Activated naive CD4-positive, alpha-beta T cell (primary cell): ENCODE measurements at regions not wholly inside any gene's neighbourhood (a gene's known extent, or its start where the extent isn't known, plus 50 kb on each side); places are given as distances from the start of the nearest gene placed in this dataset.

Experiments used
- DNase-seq, 4 experiments: peaks; one replicate each; lab custom pipeline; 2025; lab: John Stamatoyannopoulos, UW

DNA sequence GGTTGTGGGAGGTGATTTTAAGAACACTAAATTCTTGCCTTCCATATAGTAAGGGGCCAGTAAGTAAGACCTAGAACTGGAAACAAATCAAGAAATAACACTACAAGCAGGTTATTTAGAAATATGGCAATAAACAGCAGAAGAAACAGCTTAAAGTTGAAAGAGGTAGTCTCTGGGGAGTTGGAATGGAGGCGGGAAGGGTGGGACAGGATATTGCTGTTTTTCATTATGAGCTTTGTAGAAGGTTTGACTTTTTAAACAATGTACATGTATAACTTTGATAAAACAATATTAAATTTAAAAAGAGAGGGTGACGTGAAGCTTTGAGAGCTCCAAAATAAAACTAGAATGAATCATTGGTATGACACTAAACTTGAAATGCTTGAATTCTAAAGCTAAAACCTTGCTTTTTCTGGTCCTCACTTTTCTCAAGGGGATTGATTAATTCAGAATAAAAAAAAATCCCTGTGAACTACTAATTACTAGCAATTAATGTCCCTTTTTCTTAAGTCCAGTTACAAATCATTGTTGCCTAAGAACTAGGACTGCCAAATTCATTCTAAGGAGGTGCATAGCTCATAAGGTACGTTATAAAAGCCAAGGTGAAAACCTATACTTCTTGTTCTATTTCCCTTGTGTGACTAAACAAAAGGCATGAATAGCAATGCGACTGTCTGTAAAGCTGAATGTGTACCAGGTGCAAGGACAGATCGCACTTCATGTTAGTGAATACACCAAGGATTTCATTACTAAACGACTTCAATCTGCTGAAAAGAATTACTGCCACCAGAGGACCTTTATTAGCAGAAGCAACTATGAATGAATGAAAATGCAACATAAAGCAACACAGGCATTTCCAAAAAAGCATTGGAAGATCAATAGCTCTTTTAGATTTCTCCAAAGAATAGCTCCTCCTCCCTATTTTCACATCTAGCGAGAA, 177.5 kb downstream of the RBM43 start:
- no peak for DNase-seq

DNA sequence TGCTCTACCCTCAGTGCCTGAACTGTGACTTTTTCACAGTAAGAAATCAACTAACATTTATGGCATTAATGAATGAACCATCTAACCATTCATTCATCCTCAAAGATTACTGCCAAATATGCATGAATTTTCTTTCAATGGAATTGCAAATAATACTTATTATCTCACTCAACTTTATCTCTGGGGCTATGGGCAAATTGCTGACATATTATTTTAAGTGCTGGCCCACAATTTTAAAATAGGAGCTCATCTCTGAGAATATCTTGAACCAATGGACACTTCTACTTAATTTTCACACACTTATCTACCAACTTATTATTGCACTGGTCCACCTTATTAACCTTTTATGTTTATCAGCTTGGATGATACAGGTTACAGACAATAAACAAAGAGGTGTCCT, 182.8 kb downstream of the RBM43 start:
- no peak for DNase-seq

DNA sequence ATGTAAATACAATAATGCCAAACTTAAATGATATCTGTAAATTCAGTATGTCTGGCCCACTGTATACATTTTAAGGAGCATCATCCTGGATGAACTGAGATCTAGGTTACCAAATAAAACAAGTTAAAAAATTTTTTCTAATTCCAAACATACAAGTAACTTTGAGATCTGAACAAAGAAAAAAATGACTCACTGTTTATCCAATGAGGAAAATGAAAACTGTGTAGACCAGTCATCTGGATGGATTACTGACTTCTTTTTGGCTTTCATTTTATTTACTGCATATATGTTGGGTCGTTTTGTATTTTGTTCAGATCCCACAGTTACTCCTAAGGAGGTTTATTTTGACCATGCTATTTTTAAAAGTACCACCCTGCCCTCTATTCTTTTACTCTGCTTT, 189.8 kb downstream of the RBM43 start:
- DNase-seq: no peak

DNA sequence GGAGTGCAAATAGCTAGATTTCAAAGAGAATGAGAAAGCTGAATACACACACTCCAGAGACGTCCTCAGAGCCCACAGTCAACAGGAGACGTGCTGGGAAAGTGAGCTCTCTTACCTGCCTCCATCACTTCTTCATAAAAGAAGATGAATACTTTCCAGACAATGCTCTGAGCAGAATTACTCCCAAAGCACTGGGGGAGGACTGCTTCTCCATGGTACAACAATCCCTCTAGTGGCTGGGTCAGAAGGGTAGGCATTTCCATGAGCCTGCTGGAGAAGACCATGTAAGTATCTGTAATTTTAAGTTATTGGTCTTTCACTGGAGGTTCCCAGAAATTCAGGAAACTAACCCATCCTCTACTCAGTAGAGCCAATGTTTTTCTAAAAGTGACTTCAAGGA, 190.3 kb downstream of the RBM43 start:
- no peak for DNase-seq

DNA sequence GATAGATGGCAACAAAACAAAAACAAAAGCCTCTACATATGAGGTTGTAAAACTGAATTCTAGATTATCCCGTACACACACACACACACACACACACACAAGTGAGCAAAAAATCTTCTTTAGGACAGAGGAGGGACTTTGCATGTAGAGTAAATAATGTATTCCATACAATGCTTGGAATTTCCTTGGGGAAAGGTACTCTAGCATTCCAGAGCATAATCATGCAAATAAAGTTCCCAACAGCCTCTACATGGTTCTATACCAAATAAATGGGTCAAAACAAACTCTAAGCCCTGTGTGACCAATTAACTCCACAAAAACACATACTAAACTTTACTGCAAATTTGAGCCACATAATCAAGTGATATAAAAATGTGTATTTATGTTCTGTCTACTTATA, 191.4 kb downstream of the RBM43 start:
- DNase-seq: no peak

DNA sequence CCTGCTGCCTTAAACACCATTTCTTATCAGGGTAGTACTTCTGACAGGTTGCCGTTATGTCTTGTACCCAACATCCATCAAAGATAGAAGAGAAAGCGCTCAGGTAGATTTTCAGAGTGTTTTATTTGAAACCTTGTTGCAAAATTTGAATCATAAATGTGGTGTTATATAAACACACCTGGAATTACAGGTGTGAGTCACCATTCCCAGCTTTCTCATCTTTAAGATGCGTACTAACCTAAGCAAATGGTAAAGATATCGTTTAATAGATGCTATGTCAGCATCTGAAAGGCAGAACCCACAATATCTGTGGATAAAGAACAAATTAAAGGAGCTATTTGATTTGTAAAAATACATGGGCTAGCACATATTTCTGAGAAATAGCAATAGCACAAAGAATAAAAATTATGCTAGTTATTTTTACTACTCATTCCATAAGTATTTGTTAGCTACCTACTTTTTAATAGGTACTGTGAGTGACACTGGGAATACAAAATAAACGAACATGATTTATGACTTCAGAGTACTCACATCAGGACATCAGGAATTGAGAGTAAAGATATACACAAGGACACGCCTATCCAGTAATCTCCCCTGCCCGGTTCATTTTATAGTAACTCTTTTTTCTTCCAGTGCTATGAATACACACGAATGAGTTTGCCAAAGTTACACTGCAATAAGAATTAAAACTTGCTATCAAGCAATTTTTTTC, 193.8 kb downstream of the RBM43 start:
- no peak for DNase-seq

DNA sequence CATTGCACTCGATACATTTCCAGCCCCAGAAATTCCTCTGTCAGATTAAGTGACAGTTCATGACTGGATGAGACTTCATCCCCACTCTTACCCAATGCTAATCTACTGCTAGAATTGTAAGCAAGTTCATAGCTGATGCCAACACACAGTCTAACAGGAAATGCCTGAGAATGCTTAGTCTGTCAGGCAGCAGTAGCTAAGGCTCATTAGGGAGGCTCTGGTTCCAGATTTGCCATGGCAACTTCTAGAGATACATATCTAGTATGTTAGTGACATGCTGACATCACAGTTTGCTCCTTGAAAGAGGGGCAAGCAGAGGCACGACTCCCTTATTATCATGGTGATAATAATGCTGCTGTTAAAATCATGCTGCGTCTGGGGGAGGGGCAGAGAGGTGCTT, 198.4 kb downstream of the RBM43 start:
- DNase-seq: no peak

DNA sequence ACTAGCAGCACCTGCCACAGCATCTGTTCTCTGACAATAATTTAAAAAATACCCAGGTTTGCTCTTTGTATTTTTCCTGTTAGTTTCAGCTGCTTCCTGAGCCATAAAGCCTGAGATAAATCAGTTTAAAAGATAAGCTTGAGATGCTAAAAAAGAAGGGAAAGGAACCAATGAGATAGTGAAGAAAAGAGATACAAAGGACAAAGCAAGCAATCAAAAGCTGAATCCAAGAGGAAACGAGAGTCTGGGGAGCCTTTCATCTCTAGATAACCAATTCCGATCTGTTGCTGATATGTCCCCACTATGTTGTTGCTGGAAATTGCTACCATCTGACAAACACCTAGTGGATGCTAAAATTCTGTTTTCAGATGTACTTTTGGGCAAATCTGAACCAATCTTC, 201.4 kb downstream of the RBM43 start:
- no peak for DNase-seq

DNA sequence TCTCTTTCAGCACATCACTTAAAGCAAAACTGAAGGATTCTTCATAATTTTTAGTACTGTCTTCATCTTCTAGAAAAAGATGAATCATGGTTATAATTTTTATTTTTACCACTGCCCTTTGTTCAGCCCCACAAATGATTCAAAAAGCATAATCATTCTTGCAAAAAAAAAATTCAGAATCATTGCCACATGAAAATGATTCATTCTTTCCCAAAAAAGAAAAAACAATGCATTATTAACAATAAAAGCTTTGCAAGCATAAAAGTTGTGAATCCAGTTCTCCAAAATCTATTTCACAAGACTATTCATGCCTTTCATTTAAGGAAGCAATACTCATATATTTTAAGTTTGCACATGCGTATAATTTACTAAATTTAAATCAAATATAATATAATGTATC, 204.8 kb downstream of the RBM43 start:
- DNase-seq: no peak

DNA sequence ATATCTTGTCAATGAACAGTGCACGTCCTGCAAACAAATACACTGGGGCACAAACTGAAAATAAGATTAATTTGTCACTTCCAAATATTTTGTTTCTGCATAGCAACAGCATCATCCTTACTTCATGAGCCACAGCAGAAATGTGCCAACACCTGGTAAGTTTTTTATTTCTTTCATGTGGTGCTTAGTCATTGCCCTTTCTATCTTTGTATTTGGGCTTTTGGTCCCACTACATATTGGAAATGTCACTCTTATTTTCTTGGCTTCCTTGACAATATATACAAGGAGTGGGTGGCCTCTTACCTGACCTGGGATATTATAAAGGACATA, 208.0 kb downstream of the RBM43 start:
- no peak for DNase-seq

DNA sequence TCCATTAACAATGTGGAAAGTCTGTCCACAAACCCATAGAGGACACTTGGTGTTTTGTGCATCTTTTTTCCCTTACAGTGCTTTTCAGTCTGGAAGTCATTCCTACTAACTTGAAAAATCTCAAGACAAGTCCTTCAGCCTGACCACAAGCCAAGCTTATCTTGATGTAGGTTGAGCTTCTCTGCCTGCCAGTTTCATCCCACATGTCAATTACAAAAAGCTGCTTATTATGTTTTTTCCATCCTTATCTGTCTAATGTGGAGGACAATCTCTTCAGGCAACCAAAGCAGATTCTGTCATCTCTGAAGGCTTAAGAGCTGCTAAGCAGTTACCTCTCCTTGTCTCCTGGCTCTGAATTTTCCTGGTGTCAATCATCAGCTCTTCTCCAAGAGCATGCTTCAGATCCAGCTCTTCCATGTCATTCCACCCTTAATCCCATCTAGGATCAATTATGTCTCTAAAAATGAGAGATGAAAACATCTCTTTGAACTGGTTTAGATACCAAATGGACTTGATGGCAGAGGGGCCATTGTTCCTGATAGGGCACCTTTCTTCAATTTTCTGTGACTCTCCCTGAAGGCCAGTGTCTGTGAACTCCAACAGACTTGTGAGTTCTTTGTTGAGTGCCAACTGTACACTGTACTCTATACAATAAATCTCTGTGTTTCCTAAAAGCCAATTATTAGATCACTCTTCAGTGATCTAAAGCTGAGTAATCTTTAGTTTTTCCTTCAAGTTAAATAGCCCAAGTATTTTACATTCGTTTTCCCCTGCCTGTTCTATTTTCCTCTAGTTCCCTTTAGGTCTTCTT, 208.6 kb downstream of the RBM43 start:
- no peak for DNase-seq

DNA sequence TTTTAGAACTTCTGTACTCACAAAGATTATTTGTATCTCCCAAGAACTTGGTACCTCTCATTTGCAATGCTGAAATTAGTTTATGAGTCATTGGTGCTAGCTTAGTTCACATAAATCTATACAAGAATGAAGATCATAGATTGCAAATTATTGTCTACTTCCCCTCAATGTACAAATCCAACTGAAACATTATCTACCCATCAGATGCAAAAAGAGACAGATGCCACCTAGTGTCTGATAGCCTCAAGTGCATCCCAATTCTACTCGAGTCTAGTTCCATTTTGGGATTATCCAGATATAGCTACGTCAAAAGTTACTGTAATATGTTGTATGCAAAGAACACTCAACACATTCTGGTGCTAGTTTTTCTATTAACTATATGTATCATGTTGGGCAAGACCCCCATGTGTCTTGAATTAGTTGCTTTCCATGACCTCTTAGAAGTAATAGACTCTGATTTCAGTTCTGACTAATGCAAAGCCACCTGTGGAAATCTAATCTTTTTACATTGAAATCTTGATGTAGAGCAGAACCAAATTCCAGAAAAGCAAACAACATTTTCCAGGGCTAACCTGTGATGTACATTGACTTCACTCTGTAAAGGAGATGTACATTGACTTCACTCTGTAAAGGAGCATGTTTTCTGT, 210.0 kb downstream of the RBM43 start:
- DNase-seq: no peak

DNA sequence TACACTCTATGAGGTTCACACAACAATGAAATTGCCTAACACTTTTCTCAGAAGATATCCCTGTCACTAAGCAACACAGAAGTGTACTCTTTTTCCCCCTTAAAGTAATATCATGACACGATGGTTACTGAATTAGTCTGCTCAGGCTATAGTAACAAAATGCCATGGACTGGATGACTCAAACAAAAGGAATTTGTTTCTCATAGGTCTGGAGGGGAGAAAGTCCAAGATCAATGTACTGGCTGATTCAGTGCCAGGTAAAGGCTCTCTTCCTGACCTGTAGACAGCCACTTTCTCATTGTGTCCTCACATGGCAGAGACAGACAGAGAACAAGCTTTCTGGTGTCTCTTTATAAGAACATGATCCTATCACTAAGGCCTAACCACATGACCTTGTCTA, 211.9 kb downstream of the RBM43 start:
- DNase-seq: no peak

DNA sequence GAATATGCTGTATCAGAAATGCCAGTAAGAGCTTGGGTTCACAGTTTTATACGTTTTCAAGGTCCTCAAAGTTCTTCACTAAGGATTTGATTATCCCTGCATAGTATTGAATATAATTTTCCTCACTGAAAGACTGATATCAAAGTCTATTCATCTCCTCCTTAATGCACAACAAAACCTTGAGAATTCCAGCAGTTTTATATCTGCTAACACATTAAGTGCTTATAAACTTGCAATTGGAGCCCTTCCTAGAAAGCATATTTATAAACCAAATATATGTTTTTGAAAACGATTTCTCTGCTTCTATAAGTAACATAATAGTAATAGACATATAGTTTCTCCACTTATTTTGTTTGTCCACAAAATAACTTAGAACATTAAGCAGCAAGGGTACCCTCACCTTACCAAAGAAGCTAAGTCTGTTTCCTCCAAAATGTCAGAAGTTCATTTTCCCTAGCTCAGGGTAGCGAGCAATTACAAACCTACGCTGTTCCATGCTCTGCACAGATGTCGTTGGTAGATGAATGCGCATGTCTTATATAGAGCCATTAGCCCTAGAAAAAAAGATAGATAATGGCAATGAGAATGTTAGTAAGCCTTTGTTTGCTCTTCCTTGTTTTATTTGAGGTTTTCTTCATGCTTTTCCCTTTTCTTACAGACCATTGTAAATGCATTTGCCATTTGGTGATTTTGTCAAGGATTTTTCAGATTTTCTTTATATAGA, 213.2 kb downstream of the RBM43 start:
- no peak for DNase-seq

DNA sequence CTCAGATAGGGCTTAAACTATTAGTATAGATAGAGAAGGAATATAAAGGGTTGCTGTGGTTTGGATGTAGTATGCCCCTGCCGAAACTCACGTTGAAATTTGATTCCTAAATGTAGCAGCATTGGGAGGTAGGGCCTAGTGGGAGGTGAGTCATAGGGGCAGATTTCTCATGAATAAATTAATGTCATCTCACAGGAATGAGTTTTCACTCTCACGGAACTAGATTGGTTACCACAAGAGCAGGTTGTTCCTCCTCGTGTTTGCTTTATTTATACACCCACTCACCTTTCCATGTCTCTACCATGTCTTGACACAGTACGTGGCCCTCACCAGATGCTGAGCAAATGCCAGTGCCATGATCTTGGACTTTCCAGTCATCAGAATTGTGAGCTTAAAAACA, 218.2 kb downstream of the RBM43 start:
- no peak for DNase-seq

DNA sequence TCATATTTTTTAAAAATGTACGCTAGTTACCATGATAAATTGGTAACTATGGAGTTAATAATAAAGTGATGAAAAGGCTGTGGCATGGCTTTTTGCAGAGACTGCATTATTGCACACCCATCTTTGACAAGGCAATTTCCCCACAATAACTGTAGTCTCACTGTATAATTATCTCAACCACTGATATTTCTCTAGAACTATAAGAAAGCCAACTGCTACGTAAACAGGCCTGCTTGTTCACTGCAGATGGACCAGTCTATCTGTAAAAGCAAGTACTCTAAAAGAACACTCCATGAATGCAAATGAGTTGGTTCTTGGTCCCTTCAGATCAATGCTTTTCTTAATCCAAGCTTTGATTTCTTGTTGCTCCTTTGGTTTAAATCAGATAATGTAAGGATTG, 218.7 kb downstream of the RBM43 start:
- no peak for DNase-seq

DNA sequence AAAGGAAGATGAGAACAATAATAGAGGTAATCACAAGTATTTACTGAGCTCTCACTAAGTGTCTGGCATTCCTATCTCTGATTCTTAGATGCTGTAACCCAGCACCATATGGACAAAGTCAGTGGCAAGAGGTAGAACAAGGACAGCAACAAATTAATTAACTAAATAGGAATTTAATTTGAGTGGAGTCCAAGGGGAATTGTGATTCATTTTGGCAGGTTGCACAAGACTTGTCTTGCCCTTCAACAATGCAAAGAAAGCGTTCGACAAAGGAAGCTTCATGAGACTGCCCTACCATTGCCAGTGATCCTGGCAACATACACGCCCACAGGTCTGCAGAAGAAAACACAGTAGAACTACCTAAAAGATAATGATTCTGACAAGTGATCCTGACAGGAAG, 221.6 kb downstream of the RBM43 start:
- DNase-seq: no peak

DNA sequence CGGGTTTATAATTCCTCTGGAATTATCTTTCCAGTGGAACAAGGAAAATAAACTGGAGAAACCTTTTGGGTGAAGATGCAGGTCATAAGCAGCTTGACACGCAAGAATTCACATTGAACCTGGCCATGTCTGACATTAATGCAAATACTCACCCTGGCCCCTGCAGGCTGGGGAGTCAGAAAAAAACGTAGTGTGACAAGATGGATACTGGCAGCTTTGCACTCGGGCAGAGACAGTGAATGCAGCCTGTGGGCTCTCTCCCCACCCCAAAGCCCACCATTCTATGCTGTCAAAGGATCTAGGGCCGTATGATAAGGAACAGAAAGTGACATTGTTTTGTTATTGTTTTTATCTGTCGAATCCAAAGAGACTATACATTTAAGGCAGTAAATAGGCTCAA, 223.1 kb downstream of the RBM43 start:
- DNase-seq: no peak

DNA sequence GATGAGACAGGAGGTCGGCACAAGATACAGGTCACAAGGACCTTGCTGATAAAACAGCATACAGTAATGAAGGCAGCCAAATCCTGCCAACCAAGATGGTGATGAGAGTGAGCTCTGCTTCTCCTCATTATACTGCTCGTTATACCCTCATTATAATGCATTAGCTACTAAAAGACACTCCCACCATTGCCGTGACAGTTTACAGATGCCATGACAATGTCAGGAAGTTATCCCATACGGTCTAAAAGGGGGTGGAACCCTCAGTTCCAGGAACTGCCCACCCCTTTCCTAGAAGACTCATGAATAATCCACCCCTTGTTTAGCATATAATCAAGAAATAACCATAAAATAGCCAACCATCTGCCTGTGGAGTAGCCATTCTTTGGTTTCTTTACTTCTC, 224.2 kb downstream of the RBM43 start:
- no peak for DNase-seq

DNA sequence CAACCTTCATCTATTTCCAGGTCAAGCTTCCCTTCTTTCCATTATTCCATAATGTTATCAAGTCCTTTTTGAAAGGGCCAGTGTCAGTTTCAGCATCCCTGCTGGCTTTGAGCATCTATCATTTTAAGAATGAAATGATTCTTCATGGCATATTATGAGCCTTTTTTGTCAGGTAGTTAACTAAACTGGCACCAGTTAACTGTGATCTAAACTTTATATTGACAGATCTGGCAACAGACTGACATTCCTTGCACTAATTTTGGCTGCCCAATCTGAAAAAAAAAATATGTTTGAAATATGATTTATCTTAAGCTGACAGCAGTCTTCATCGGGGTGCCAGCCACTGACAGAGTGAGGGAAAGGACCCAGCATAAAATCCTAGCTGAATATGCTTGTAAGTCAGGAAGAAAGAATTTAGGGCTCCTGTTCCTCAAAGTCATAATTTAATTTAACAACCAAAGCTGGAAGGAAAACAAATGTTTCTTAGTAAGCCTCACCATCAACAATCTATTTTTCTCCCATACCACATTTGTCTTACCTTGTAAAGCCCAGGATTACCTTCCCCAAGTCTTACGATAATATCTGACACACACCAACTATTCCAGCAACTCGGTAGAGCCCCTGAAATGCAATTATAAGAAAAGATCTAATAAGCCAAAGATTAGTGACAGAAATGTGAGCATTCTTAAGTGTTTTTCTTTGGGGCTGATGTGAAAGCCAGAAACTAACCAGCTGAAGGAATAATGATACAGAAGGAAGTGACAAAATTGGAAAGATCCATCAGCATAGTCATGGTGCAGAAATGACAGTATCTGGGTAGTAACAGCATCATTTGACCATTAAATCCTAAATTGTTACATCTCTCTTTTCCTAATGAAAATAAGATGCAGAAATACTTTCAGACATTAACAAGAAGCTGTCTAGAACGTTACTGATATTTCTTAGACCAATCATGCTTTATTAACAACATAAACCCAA, 228.1 kb downstream of the RBM43 start:
- DNase-seq: no peak
